ENCODE measurements at regions not wholly inside any gene's neighbourhood (a gene's known extent, or its start where the extent isn't known, plus 50 kb on each side); places are given as distances from the start of the nearest gene placed in this dataset.

GRCh38 chr4:156291317-156291716, 337.7 kb upstream of the CTSO start:
- TF ChIP-seq EZH2 (IDR thresholded peaks at IDR 0.05; ENCODE audit: borderline replicate concordance, low read depth, low read length, severe bottlenecking) (no peak), POLR2AphosphoS5 (IDR thresholded peaks at IDR 0.05; ENCODE audit: insufficient read depth, low read depth, low read length) (no peak), CTCF (IDR thresholded peaks at IDR 0.05; ENCODE audit: extremely low read depth in 1 of 2, insufficient read depth in 1 of 2, low read depth in 1 of 2, low read length in 2 of 2) (no peak), POLR2A (IDR thresholded peaks at IDR 0.05; ENCODE audit: low read depth, low read length) (no peak), MAX (IDR thresholded peaks at IDR 0.05; ENCODE audit: insufficient read depth, insufficient read length) (no peak), JUN (IDR thresholded peaks at IDR 0.05; ENCODE audit: borderline replicate concordance, insufficient read depth, insufficient read length, low read depth) (no peak), MYC (IDR thresholded peaks at IDR 0.05; ENCODE audit: low read depth, low read length) (no peak), FOS (IDR thresholded peaks at IDR 0.05; ENCODE audit: borderline replicate concordance, insufficient read depth, low read length) (no peak)

Data from endothelial cell of umbilical vein (primary cell).